PC-9 (cell line): ENCODE measurements at regions not wholly inside any gene's neighbourhood (a gene's known extent, or its start where the extent isn't known, plus 50 kb on each side); places are given as distances from the start of the nearest gene placed in this dataset.

Source experiments
- EZH2 ChIP-seq: fragments of 200-600 bp; sonication (generic); IDR thresholded peaks from 2 replicates; pipeline ENCODE4 v1.8.0; 2017; ENCODE audit warnings: antibody characterized with exemption, low read depth
- TF ChIP-seq, protein P1 (sequence below): fragments of 200-600 bp; sonication (generic); conservative IDR thresholded peaks from 2 replicates; pipeline ENCODE4 v1.6.1; 2017; ENCODE audit warnings: mixed run types, antibody characterized with exemption, mild to moderate bottlenecking, moderate library complexity

DNA sequence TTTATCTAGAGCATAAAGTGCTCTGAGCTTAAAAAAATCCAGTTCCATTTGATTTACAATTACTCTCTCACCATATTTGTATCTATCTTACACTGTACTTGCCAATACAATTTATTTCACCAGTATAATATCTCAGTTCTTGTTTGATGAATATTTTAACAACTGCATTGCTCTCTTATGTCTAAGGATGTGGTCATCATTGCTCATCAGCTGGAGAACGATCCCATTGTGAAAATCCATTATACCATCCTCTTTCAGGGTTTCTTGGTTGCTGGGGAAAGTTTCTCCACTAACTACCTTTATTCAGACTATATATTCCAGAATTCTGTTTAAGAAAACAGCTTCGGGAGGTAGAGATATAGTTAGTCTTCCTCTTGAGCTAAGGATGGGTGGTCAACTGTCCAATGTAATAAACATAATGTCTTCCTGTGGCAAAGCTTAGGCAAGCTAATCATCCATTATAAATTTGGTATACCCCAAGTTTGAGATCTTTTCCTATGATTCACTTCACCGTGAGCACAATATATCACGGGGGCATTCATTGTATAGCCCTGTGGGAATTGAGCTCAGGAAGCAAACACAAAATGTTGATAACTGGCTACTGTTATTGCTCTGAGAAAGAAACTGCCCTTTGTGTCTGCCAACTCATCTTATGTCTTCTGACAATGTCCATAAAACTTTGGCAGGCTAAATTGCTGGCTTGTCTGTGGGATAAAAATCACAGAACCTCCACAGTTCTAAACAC, 2361.9 kb downstream of the ARAP2 start:
- TF ChIP-seq, protein P1, sequence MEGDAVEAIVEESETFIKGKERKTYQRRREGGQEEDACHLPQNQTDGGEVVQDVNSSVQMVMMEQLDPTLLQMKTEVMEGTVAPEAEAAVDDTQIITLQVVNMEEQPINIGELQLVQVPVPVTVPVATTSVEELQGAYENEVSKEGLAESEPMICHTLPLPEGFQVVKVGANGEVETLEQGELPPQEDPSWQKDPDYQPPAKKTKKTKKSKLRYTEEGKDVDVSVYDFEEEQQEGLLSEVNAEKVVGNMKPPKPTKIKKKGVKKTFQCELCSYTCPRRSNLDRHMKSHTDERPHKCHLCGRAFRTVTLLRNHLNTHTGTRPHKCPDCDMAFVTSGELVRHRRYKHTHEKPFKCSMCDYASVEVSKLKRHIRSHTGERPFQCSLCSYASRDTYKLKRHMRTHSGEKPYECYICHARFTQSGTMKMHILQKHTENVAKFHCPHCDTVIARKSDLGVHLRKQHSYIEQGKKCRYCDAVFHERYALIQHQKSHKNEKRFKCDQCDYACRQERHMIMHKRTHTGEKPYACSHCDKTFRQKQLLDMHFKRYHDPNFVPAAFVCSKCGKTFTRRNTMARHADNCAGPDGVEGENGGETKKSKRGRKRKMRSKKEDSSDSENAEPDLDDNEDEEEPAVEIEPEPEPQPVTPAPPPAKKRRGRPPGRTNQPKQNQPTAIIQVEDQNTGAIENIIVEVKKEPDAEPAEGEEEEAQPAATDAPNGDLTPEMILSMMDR = no peak
- TF ChIP-seq EZH2 = no peak
